Forelimb muscle (tissue), 1 donor: ENCODE measurements at regions not wholly inside any gene's neighbourhood (a gene's known extent, or its start where the extent isn't known, plus 50 kb on each side); places are given as distances from the start of the nearest gene placed in this dataset.
A peak's percentile ranks its signal among the peaks of the same experiment; 100 is the strongest.

ENCODE experiments used
- DNase-seq: peaks from one replicate; pipeline ENCODE4 v3.0.0-alpha.2; 2013; ENCODE audit warnings: low read depth

- no peak for DNase-seq
These were observed 556.9 kb downstream of the DNAJB9 start for GRCh38 chr7:109126404-109127050.

DNA sequence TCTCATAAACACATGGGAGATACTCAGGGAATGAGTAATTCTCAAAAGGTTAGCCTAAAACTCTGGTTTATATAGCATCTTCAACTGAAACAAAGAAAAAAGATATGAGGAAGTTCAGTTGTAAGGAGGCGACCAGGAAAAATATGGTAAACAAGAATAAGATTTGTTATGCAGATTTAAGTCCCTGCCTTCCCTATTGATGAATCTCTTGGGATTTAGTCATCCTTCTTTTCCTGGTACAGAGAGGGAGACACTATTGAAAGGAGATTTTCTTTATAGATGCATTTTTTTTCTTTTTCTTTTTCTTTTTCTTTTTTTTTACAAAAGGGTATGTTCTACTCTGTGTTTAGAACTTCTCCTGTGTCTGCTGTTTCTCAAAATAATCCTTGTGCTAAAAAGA, 557.5 kb downstream of the DNAJB9 start:
- no peak for DNase-seq

DNA sequence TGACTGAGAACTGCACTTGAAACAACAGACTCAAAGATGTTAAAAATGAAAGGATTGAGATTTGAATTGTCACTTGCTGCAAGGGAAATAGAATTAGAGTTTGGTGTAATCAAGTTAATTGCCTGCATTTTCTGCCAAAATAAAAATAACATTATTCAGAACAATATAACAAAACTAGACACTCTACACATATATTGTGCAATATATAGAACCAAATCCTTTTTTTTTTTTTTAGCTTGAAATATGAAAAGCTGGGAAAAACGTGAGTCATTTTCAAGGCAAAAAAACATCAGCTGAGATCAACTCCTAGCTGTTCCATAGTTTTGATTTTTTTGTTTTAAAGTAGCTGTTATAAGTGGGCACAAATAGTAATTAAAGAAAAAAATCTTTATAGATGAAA, 561.5 kb downstream of the DNAJB9 start:
- no peak for DNase-seq

DNA sequence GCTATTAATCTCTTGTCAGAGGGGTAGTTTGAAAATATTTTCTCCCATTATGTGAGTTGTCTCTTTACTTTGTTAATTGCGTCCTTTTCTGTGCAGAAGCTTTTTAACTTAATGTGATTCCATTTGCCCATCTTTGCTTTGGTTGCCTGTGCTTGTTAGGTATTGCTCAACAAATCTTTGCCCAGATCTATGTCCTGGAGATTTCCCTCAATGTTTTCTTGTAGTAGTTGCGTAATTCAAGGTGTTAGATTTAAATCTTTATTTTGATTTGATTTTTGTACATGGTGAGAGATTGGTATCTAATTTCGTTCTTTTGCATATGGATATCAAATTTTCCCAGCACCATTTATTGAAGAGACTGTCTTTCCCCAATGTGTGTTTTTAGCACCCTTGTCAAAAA, 567.2 kb downstream of the DNAJB9 start:
- no peak for DNase-seq

DNA sequence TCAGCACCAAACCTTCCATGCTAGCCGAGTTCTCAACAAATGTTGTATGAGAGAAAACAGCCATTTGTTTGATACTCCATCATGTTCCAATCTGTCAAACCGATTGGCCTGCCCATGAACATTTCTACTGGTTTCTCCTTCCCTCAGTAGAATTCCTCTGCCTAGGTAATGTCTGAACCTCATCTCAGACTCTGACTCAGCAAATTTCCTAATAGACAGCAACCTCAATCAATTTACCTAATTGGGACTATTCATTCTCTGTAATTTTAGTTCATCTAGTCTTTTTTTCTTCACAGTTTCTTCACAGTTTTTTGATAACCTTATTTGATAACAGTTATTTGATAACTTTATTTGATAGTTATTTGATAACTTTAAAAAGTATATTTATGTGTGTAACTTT, 585.1 kb downstream of the DNAJB9 start:
- DNase-seq = no peak

DNA sequence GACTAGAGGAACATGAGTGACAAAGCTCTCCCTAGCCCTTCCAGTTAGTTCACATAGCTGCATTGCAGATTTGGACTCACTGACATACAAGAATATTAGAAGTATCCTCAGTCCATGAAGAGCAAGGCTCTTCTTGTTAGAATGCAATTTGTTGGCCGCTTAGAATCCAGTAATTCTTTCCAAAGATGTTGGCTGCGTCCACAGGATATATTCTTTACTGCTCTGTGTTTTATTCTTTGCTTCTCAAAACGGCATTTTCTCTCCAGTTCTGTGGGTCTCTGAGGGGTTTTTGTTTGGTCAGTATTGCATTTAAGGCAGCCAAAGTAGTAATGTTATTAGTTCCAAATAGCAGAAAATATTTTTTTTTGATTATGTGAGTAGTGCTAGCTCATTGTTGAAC, 588.6 kb downstream of the DNAJB9 start:
- DNase-seq = peak; percentile 83

- DNase-seq = no peak
These were observed 607.0 kb downstream of the DNAJB9 start for GRCh38 chr7:109176661-109177060.

GRCh38 chr7:109178342-109178741, 608.7 kb downstream of the DNAJB9 start:
- no peak for DNase-seq

DNA sequence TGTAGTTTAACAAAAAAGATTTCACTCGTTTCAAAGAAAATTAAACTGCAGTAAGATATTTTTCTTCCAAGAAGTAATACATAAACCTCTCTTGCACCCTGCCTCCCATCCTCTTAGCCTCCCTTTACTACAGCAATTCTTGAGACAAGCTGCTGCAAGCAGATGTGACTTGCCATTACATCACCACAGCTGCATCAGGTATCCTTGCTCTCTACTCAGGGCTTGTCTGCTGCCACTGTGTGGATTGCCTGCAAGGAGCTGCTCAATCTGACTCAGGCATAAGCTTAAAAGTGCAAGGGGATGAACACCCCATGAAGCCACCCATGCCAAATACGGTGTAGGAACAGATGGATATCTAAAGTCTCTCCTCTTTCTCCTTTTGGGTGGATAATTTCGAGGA, 609.9 kb downstream of the DNAJB9 start:
- no peak for DNase-seq

DNA sequence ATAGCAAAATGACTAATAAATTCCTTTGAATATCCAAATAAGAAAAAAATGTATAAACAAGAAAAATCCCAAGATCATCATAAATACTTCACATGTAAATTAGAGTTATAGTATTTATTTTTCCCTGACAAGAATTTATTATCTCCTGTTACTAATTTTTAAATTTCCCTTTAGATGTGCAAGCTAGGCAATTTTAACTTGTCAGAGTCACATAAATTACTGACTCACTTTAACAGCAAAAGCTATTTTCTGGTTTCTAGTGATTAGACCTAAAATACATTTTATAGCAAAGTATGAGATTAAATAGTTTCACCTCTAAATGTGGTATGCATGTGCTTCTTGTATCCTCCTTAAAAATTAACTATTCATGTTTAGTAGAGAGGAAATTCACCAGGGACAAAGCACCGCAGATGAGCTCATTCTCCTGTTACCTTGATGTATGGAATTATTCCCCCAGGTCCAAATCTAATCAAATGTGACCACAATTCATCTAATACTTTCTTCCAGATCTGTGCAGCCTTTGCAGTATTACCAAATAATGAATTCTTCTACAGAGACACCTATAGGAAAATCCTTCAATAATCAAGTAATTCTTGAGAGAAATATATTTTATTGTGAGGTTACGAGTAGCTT, 621.2 kb downstream of the DNAJB9 start:
- no peak for DNase-seq

- DNase-seq = no peak
These were observed 636.5 kb downstream of the DNAJB9 start for GRCh38 chr7:109206196-109206595.

DNA sequence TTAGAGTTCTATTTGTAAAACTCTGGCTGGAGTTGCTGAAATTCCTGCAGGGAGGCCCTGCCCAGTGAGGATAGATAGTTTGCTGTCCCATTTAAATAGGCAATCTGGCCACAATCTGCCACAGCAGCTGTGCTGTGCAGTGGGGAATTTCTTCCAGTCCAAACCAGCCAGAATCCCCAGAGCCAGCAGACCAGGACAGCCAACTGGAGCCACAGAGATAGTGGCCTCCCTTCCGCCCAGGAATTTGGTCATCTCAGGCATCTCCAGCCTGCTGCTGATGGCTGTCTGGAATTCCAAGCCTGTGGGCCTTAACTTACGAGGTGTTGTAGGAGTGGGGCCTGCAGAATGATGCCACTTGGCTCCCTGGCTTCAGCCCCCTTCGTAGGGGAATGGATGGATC, 643.4 kb downstream of the DNAJB9 start:
- no peak for DNase-seq

DNA sequence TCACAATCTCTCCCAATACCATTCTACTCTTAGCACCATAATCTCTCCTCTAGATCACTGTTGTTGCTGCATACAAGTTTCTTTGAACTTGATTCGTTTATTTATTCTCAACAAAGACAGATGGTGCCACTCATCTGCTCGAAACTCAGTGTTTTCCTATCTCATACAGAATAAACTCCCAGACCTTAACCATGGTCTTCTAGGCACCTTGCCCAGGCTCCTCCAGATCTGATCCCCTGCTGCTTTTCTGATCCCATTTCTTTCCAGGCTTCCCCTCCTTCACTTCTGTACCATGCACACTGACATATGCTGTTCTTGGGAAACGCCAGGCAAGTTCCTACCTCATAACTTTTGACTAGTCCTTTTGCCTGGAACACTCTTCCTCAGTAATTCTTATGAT, 645.7 kb downstream of the DNAJB9 start:
- DNase-seq = no peak

DNA sequence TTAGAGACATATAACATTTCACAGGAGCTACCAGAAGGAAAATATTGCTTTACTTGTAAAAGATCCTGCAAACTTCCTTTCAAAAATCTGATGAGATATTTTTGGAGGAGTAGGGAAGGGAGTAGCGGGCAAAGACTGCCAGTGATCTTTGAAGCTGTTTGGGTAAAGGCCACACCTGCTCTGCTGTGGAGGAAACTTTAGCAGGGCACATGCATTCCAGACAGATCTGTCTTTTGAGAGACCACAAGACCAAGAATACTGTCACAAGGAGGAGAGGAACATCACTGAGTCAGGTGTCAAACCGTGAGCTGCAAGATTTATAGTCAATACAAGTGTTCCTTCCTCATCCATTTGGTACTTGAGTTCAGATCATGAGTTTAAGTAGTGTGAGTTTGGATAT, 654.4 kb downstream of the DNAJB9 start:
- no peak for DNase-seq

DNA sequence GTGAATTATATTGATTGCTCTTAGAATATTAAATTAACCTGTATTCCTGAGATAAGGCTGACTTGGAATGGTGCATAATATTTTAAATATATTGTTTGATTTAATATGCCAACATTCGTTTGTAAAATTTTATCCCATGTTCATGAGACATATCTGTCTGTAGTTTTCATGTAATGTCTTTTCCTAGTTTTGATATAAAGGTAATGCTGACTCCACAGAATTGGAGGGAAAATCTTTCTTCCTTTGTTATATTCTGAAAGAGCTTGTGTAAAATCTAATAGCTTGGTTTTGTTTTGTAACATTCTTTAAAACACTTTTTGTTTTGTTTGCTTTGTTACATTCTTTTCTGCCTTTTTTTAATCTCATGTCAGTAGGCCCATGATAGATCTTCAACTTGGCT, 657.0 kb downstream of the DNAJB9 start:
- DNase-seq = no peak

GRCh38 chr7:109235316-109235715, 665.6 kb downstream of the DNAJB9 start:
- no peak for DNase-seq

- no peak for DNase-seq
These were observed 676.8 kb downstream of the DNAJB9 start for GRCh38 chr7:109246330-109247077.

- DNase-seq = no peak
These were observed 687.3 kb downstream of the DNAJB9 start for GRCh38 chr7:109256762-109257560.

DNA sequence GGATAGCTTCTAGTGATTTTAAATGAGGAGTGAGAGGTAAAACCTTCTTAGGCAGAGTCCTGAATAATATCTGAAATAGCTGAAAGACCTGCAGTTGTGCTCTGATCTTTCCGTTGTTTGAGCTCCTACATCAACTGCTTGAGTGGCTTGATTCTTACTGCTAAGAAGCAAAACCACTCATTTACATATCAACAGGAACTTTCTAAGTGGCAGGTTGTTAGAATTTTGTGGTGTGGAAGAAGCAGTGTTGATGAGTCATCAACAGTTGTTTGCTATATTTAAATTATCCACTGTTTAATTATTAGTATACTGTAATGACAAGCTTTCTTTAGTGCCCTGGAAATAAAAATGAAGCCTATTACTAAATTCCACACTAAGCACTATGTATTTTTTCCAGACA, 689.5 kb downstream of the DNAJB9 start:
- DNase-seq = no peak

DNA sequence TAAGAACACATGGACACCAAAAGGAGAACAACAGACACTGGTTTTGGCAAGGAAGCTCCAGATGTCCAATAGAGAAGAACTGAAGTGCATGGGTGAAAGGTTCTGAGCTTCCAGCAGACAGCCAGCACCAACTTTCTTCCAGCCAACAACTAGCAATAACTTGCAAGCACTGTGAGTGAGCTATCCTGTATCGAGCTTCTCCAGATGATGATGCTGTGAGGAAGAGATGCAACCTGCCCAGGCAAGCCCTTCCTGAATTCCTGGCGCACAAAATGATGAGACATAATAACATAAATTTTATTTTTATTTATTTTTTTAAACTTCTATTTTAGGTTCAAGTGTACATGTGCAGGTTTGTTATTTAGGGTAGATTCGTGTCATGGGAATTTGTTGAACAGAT, 692.1 kb downstream of the DNAJB9 start:
- DNase-seq = no peak

DNA sequence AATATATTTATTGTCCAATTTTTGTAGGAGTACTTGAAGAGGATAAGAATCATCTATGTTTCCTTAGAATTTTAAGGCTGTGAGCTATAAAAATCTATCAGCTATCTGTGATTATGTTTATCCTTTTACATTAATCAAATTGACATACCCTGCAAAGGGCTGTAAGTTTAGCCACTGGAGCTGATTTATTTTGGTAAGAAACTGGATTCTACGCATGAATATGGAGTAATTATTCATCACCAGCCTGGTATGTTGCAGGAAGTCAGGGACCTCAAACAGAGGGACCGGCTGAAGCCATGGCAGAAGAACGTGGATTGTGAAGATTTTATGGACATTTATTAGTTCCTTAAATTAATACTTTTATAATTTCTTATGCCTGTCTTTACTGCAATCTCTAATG, 696.9 kb downstream of the DNAJB9 start:
- DNase-seq = no peak

DNA sequence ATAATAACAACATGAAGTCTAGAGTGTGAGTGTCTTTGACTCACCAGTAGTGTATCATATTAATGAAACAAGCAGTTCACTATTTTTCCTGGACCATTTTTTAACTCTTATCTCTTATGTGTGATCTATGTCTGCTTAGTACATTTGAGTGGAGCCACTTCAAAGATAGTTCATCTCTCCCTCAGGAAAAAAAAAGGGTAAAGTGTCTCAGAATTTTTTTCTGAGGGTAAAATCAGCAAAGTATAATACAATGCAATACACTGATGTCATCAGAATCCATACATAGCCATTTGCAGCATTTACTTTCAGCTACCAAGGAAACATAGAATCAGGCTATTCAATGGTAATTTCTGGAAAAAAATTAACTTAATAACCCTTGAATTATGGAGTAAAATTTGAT, 706.7 kb downstream of the DNAJB9 start:
- no peak for DNase-seq
